Embryonic facial prominence (tissue), 1 donor: ENCODE measurements at regions not wholly inside any gene's neighbourhood (a gene's known extent, or its start where the extent isn't known, plus 50 kb on each side); places are given as distances from the start of the nearest gene placed in this dataset.
"Not testable (repeated sequence)": the region's sequence is repeated elsewhere in the genome, so short reads cannot be mapped to it uniquely, and the experiment has no call there.

Experiments used
- DNase-seq: peaks from one replicate; pipeline ENCODE4 v3.0.0-alpha.2; 2016; ENCODE audit errors: extremely low spot score

GRCh38 chr12:131615326-131616042 lies 95.4 kb upstream of the SFSWAP start:
- peak; percentile 18 for DNase-seq

GRCh38 chr12:131616043-131616700 lies 94.7 kb upstream of the SFSWAP start:
- DNase-seq: no peak

- DNase-seq: no peak
These were observed 94.2 kb upstream of the SFSWAP start for GRCh38 chr12:131616738-131617137.

GRCh38 chr12:131617179-131617578 lies 93.7 kb upstream of the SFSWAP start:
- DNase-seq: no peak

- DNase-seq: no peak
These were observed 93.1 kb upstream of the SFSWAP start for GRCh38 chr12:131617596-131618302.

- DNase-seq: no peak
These were observed 92.6 kb upstream of the SFSWAP start for GRCh38 chr12:131618303-131618658.

GRCh38 chr12:131618701-131619100 lies 92.2 kb upstream of the SFSWAP start:
- DNase-seq: no peak

- no peak for DNase-seq
These were observed 91.7 kb upstream of the SFSWAP start for GRCh38 chr12:131619106-131619642.

- DNase-seq: no peak
These were observed 91.0 kb upstream of the SFSWAP start for GRCh38 chr12:131619736-131620506.

- DNase-seq: no peak
These were observed 90.4 kb upstream of the SFSWAP start for GRCh38 chr12:131620520-131620919.

- no peak for DNase-seq
These were observed 89.8 kb upstream of the SFSWAP start for GRCh38 chr12:131620946-131621681.

GRCh38 chr12:131621701-131622421 lies 89.0 kb upstream of the SFSWAP start:
- no peak for DNase-seq

GRCh38 chr12:131622422-131622955 lies 88.4 kb upstream of the SFSWAP start:
- no peak for DNase-seq

- not testable (repeated sequence) for DNase-seq
These were observed 87.2 kb upstream of the SFSWAP start for GRCh38 chr12:131623404-131624368.

- not testable (repeated sequence) for DNase-seq
These were observed 86.5 kb upstream of the SFSWAP start for GRCh38 chr12:131624369-131624739.

GRCh38 chr12:131624756-131625501 lies 86.0 kb upstream of the SFSWAP start:
- peak; percentile 5 for DNase-seq

- DNase-seq: peak; percentile 1
These were observed 84.7 kb upstream of the SFSWAP start for GRCh38 chr12:131625966-131626722.
